Activated naive CD8-positive, alpha-beta T cell (primary cell): ENCODE measurements at regions not wholly inside any gene's neighbourhood (a gene's known extent, or its start where the extent isn't known, plus 50 kb on each side); places are given as distances from the start of the nearest gene placed in this dataset.

Experiments used
- H3K27ac Mint-ChIP-seq: one replicate; pipeline ENCODE4 v1.8.0; 2021; ENCODE audit warnings: mixed read lengths
- H3K27me3 Mint-ChIP-seq: one replicate; pipeline ENCODE4 v1.8.0; 2021; ENCODE audit warnings: mixed read lengths
- H3K36me3 Mint-ChIP-seq: one replicate; pipeline ENCODE4 v1.8.0; 2021; ENCODE audit warnings: mixed read lengths
- H3K4me1 Mint-ChIP-seq: one replicate; pipeline ENCODE4 v1.8.0; 2021; ENCODE audit warnings: low read depth, mixed read lengths
- H3K4me3 Mint-ChIP-seq: one replicate; pipeline ENCODE4 v1.8.0; 2021; ENCODE audit warnings: mild to moderate bottlenecking, mixed read lengths
- H3K9me3 Mint-ChIP-seq: one replicate; pipeline ENCODE4 v1.8.0; 2021; ENCODE audit warnings: low read depth, mixed read lengths

GRCh38 chr2:62314291-62314690 is 118.4 kb downstream of the B3GNT2 start:
- H3K4me1 Mint-ChIP-seq: peaks cover 53% of the 10 kb centered on the region
- H3K9me3 Mint-ChIP-seq: no peaks in the 10 kb centered on the region
- H3K36me3 Mint-ChIP-seq: no peaks in the 10 kb centered on the region
- H3K27ac Mint-ChIP-seq: peak overlapping the region; percentile 87
- no peaks in the 10 kb centered on the region for H3K27me3 Mint-ChIP-seq
- H3K4me3 Mint-ChIP-seq: peak overlapping the region; percentile 67

DNA sequence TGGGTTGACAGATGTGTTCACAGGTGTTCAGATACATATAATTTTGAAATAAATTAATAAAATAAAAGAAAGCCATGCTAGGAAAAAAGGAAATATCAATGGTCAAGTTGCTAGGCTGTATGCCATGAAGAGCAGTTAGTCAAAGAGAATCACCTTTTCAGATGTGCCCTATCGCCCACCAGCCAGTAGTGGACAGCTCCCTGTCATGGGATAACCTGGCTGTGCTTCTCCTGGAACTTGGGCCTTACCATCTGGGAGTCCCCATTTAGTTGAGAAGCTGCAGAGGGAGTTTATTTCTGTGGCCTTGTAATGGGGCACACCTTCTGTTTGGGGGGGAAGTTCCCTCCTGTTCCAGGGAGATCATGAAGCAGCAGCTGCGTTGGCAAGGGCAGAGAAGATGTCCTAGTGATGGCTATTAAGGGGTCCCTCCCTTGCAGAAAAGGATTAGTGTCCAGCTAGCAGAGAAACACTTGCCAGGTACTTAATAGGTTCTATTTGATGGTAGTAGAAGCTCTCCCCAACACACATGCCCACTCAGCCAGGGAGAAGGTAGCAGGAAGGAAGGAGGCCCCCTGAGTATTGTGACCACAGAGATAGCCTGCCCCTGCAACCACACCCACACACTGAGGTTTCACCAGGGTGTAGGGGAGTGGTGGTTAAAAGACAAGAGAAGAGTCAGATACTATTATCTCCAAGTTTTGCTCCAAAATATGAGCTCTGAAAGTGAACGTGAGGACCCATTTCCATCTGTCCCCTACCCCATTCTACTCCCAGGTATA is 117.7 kb downstream of the B3GNT2 start:
- Mint-ChIP-seq H3K36me3 (no peaks in the 10 kb centered on the region), H3K27ac (peak overlapping the region; percentile 87), H3K4me1 (peaks cover 55% of the 10 kb centered on the region), H3K9me3 (no peaks in the 10 kb centered on the region), H3K4me3 (peak overlapping the region; percentile 67), H3K27me3 (no peaks in the 10 kb centered on the region)

DNA sequence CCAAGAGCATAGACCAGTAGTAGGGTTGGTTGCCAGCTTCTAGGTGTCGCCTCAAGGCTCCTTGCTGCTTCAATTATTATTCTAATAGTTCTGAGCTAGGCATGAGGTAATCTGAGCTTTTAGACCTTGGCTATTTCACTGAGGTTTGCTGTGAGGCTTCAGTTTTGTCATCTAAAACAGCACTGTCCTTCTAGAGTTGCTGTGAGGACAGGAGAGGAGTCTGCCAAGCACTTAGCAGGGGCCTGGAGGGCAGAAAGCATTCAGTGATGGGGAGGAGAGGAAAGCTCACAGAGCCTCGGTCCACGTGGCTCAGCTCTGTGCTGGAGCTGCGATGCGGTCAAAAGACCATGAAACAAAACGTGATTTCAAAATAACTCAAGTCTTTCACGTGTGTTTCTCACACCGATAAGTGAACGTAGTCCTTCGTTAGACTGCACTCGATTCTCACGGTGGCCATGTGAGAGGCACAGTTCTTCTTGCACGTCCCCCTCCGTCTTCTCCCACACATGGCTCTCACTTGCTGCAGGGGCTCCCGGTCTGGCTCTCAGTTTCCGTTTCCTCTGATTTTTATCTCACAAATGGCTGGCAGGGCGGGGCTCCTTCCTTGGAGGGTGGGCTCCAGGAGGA is 113.7 kb downstream of the B3GNT2 start:
- Mint-ChIP-seq H3K4me1 (peaks cover 83% of the 10 kb centered on the region), H3K9me3 (peaks cover under 1% of the 10 kb centered on the region), H3K36me3 (no peaks in the 10 kb centered on the region), H3K27ac (peak overlapping the region; percentile 99), H3K4me3 (peak overlapping the region; percentile 46), H3K27me3 (no peaks in the 10 kb centered on the region)

GRCh38 chr2:62309081-62309464 is 113.2 kb downstream of the B3GNT2 start:
- Mint-ChIP-seq H3K27ac (peak overlapping the region; percentile 99), H3K27me3 (no peaks in the 10 kb centered on the region), H3K36me3 (no peaks in the 10 kb centered on the region), H3K9me3 (peaks cover 4% of the 10 kb centered on the region), H3K4me3 (peak overlapping the region; percentile 3), H3K4me1 (peaks cover 83% of the 10 kb centered on the region)

DNA sequence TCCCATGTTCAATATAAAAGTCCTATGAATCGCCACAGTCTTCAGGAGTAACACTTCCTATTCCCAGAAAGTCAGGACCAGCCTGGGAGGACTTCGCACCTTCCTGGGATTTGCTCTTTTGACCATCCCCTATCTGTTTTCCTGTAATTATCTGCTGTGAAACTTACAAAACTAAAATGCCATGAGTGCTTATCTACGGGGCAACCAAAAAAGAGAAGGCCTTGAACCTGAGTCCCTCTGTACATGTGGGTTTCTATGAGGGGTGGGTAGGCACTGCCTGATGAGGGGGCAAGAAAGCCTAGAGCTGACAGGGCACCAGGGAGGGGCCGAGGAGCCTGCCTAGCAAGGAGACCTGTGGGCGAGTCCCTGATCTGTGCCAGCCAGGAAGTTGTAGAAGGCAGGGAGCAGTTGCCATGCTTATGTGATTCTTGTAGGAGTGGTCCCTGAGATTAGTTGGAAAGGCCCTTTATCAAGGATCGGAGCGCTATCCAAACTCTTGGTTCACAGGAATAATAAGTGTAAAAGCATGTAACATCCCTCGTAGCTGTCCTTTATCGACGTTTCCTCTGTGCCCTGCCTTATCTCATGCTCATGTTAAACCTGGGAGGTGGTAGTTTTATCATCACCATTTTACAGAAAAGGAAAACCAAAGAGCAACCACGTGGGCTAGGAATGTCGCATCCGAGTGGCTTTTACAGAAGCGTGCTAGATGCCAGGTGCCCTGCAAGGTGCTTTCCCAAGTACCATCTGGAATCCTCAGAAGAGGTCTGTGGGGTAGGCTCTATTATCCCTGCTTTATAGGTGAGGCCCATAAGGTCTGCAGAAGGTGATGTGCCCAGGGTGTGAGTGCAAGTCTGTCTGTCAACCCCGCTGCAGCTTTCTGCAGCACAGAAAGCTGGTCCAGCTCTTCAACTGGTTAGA is 111.8 kb downstream of the B3GNT2 start:
- Mint-ChIP-seq H3K9me3 (peaks cover 4% of the 10 kb centered on the region), H3K4me1 (peaks cover 89% of the 10 kb centered on the region), H3K27me3 (no peaks in the 10 kb centered on the region), H3K27ac (peak overlapping the region; percentile 99), H3K36me3 (no peaks in the 10 kb centered on the region), H3K4me3 (peak overlapping the region; percentile 66)

DNA sequence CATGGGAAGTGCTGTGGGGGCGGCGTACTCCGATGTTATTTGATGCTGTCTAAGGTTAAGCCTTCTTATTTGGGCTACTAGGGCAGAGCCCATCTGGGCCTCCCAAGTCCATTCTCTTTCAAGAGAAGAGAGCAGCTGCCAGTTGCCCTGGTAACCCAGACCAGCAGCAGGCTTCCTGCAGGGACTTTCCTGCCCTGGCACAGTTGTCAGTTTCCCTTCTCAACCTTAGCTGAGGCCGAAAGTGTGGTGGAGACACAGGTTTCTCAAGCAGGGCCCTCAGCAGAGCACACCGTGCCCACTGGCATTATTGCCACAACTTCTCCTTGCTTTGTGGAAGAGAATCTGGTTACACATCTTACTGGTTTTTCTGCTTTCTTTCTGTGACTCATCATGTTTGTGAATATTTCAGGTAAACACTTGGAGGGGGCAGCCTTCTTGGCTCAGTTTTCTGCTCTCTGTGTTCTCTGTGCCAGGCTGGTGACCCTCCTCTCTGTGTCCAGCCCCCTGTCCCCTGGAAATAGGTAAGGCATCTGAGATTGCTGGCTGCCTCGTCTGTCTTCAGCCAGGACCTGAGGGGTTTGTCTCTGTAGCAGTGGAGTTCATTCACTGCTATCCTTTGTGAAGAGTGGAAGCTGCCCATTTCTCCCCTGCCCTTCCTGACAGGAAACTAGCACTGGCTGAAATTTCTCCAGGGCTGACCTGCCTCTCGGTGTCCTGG is 111.0 kb downstream of the B3GNT2 start:
- Mint-ChIP-seq H3K9me3 (peaks cover 4% of the 10 kb centered on the region), H3K27me3 (no peaks in the 10 kb centered on the region), H3K4me1 (peaks cover 94% of the 10 kb centered on the region), H3K4me3 (peak overlapping the region; percentile 66), H3K27ac (peak overlapping the region; percentile 99), H3K36me3 (no peaks in the 10 kb centered on the region)

DNA sequence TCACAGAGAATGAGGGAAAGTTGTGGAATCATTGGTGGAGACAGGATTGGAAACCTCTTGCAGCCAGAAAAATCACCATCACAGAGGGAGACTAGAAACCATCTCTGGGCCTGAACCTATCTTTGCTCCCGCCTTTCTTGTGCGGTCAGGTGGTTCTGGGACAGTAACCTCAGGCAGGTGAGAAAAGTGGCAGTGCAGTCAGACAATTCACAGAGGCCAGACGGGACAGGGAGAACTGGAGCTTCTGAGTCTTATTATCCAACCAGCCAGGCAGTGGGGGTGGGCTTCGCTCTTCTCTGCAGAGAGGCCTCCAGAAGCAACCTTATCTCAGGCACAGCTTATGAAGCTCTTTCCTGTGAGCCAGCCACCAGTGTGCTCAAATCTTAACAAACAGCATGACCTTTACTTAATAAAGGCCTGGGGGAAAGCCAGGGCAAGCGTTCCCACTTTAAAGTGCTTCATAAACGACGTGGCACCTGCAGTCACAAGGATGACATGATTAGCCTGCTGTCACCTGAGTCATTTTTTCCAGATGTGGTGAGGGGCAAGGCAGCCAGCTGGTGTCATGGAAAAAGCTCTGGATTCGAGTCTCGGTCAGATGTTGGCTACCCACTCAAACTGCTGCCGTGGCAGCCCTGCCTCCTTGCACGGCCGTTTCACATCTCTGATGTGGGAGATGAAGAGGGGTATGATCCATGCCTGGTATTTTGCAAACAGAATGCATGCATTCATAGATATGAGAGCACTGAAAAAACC is 109.7 kb downstream of the B3GNT2 start:
- H3K27me3 Mint-ChIP-seq: no peaks in the 10 kb centered on the region
- H3K27ac Mint-ChIP-seq: peak overlapping the region; percentile 99
- H3K4me3 Mint-ChIP-seq: peak overlapping the region; percentile 67
- peaks cover 97% of the 10 kb centered on the region for H3K4me1 Mint-ChIP-seq
- no peaks in the 10 kb centered on the region for H3K36me3 Mint-ChIP-seq
- H3K9me3 Mint-ChIP-seq: peaks cover 4% of the 10 kb centered on the region

DNA sequence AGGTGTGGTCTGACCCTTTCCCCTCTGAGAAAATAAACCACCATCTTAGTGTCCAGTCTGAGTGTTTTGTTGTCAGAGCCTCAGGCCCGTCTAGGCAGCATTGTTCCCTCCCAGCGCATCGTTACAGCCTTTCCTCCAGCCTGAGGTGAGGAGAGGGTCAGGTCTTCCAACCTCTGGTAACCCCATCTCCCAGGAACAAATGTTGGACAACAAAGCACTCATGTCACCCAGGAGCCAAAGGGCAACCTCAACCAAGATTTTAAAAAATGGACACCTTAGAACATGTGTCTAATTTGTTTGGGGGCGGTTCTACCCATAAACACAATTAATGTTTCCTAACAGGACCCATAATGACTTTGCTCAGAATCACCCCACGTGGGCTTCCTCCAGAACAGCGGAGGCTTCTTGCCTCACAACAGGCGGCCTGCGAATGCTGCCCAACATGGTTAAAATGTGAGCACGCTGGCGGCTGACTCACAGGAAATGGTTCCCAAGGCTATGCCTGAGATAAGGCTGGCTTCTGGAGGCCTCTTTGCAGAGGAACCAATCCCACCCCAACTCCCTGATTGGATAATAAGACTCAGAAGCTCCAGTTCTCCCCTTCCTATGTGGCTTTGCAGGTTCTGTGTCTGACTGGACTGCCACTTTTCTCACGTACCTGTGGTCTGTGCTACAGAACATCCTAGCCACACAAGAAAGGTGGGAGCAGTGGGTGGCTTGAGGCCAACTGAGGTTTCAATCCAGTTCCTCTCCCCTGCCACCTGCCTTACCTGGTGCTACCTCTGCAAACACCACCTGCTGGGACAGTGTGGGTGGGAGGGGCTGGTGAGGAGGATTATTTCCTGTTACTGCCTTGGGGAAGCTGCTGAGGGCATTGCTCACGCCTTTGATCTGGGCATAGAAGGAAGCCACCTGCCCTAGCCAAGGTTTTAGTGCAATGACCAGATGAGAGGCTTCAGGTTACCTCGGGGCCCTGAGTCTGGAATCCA is 108.8 kb downstream of the B3GNT2 start:
- Mint-ChIP-seq H3K27ac (peak overlapping the region; percentile 99), H3K4me3 (peak overlapping the region; percentile 67), H3K4me1 (peaks cover 91% of the 10 kb centered on the region), H3K9me3 (peaks cover 4% of the 10 kb centered on the region), H3K36me3 (no peaks in the 10 kb centered on the region), H3K27me3 (no peaks in the 10 kb centered on the region)

GRCh38 chr2:62303788-62304187 is 107.9 kb downstream of the B3GNT2 start:
- Mint-ChIP-seq H3K27me3 (no peaks in the 10 kb centered on the region), H3K9me3 (peaks cover 4% of the 10 kb centered on the region), H3K4me1 (peaks cover 82% of the 10 kb centered on the region), H3K36me3 (no peaks in the 10 kb centered on the region), H3K4me3 (peak overlapping the region; percentile 67), H3K27ac (peak overlapping the region; percentile 99)

GRCh38 chr2:62302631-62303435 is 106.9 kb downstream of the B3GNT2 start:
- peak overlapping the region; percentile 68 for H3K4me3 Mint-ChIP-seq
- no peaks in the 10 kb centered on the region for H3K36me3 Mint-ChIP-seq
- no peaks in the 10 kb centered on the region for H3K27me3 Mint-ChIP-seq
- H3K4me1 Mint-ChIP-seq: peaks cover 74% of the 10 kb centered on the region
- peak overlapping the region; percentile 99 for H3K27ac Mint-ChIP-seq
- peaks cover 4% of the 10 kb centered on the region for H3K9me3 Mint-ChIP-seq

GRCh38 chr2:62300925-62301324 is 105.0 kb downstream of the B3GNT2 start:
- peak overlapping the region; percentile 77 for H3K27ac Mint-ChIP-seq
- peaks cover 59% of the 10 kb centered on the region for H3K4me1 Mint-ChIP-seq
- H3K4me3 Mint-ChIP-seq: no peak overlapping the region
- H3K36me3 Mint-ChIP-seq: no peaks in the 10 kb centered on the region
- H3K9me3 Mint-ChIP-seq: peaks cover 4% of the 10 kb centered on the region
- H3K27me3 Mint-ChIP-seq: no peaks in the 10 kb centered on the region

- Mint-ChIP-seq H3K36me3 (no peaks in the 10 kb centered on the region), H3K9me3 (no peaks in the 10 kb centered on the region), H3K4me3 (no peak overlapping the region), H3K4me1 (peaks cover 26% of the 10 kb centered on the region), H3K27me3 (no peaks in the 10 kb centered on the region), H3K27ac (no peak overlapping the region)
Observed at GRCh38 chr2:62297624-62298010, 101.7 kb downstream of the B3GNT2 start.
